Activated CD8-positive, alpha-beta T cell treated with anti-CD3 and anti-CD28 coated beads for 36 hours (primary cell): ENCODE measurements at regions not wholly inside any gene's neighbourhood (a gene's known extent, or its start where the extent isn't known, plus 50 kb on each side); places are given as distances from the start of the nearest gene placed in this dataset.
"Not testable (repeated sequence)": the region's sequence is repeated elsewhere in the genome, so short reads cannot be mapped to it uniquely, and the experiment has no call there.

Experiments used
- ATAC-seq: fragments of 200-7000 bp; cut with Tn5 transposase; one replicate; pipeline ENCODE4 v1.10.0; 2021; ENCODE audit warnings: mild to moderate bottlenecking, moderate library complexity
- CTCF ChIA-PET: fragments of 350-600 bp; sonication (Branson Sonifier 250); formaldehyde crosslinking; loops from one replicate; lab custom pipeline; 2021; ENCODE audit warnings: antibody characterized with exemption; lab: Charles Lee
- POLR2A ChIA-PET: fragments of 350-600 bp; sonication (Branson Sonifier 250); formaldehyde crosslinking; loops from one replicate; lab custom pipeline; 2021; ENCODE audit warnings: antibody characterized with exemption; lab: Charles Lee
- DNase-seq: peaks from one replicate; pipeline ENCODE4 v3.0.0-alpha.2; 2020
- H3K27ac Mint-ChIP-seq: one replicate; pipeline ENCODE4 v1.8.0; 2021; ENCODE audit warnings: mild to moderate bottlenecking, mixed read lengths
- H3K27me3 Mint-ChIP-seq: one replicate; pipeline ENCODE4 v1.8.0; 2021; ENCODE audit warnings: mixed read lengths
- H3K36me3 Mint-ChIP-seq: one replicate; pipeline ENCODE4 v1.8.0; 2021; ENCODE audit warnings: low read depth, mixed read lengths
- H3K4me1 Mint-ChIP-seq: one replicate; pipeline ENCODE4 v1.8.0; 2021; ENCODE audit warnings: low read depth, mixed read lengths
- H3K4me3 Mint-ChIP-seq: one replicate; pipeline ENCODE4 v1.8.0; 2021; ENCODE audit warnings: mild to moderate bottlenecking, moderate library complexity, mixed read lengths
- H3K9me3 Mint-ChIP-seq: one replicate; pipeline ENCODE4 v1.8.0; 2021; ENCODE audit warnings: mixed read lengths
- intact Hi-C: fragments of 100-400 bp; cut with micrococcal nuclease; formaldehyde crosslinking; loops from one replicate; pipeline ENCODE4 v1.10.0; 2022
- TF ChIP-seq, protein P1 (sequence below): fragments of 200-600 bp; IDR thresholded peaks from one replicate; pipeline ENCODE4 v1.8.0; 2022; ENCODE audit warnings: antibody characterized with exemption, mild to moderate bottlenecking

DNA sequence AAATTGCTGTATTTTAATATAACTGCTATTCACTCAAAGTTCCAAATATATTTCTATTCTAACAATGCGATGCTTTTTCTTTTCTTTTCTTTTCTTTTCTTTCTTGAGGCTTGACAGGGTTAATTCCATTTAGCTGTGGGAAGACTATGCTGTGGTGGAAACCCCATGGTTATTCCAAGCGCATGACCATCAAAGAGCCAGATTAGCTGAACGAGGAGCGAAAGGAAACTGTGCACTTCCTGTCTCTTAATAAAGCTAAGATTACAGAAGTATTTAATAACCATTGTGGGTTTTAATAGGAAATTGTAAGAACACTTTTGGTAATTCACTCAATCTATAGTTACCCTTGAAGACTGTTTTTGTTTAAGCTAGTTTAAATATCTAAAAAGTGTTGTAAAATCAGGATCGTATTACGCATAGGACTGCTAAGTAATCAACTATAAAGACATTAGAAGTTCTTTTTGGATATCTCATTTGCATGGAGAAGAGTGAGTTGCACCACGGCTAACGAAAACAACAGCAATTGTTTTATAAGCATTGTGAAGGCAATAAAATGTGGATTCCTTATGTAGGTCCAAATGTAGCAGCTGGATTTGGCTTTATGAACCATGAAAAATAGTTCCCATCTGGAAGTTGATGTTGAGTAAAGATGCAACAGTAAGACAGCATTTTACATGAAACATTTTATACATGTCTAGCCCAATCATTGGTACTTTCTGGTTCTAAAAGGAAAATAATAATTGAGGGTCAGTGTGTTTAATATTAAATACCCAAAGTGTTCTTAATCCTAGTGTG lies 105.4 kb downstream of the ZIC1 start:
- Mint-ChIP-seq H3K4me1 (no peaks in the 10 kb centered on the region), H3K36me3 (no peaks in the 10 kb centered on the region), H3K4me3 (no peak overlapping the region), H3K27ac (no peak overlapping the region), H3K27me3 (no peaks in the 10 kb centered on the region), H3K9me3 (no peaks in the 10 kb centered on the region)
- POLR2A ChIA-PET, result no interaction called here
- TF ChIP-seq, protein P1, sequence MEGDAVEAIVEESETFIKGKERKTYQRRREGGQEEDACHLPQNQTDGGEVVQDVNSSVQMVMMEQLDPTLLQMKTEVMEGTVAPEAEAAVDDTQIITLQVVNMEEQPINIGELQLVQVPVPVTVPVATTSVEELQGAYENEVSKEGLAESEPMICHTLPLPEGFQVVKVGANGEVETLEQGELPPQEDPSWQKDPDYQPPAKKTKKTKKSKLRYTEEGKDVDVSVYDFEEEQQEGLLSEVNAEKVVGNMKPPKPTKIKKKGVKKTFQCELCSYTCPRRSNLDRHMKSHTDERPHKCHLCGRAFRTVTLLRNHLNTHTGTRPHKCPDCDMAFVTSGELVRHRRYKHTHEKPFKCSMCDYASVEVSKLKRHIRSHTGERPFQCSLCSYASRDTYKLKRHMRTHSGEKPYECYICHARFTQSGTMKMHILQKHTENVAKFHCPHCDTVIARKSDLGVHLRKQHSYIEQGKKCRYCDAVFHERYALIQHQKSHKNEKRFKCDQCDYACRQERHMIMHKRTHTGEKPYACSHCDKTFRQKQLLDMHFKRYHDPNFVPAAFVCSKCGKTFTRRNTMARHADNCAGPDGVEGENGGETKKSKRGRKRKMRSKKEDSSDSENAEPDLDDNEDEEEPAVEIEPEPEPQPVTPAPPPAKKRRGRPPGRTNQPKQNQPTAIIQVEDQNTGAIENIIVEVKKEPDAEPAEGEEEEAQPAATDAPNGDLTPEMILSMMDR, result no peak
- no peak for ATAC-seq
- no peak for DNase-seq
- intact Hi-C loops, result no loop called here
- CTCF ChIA-PET, result no interaction called here

DNA sequence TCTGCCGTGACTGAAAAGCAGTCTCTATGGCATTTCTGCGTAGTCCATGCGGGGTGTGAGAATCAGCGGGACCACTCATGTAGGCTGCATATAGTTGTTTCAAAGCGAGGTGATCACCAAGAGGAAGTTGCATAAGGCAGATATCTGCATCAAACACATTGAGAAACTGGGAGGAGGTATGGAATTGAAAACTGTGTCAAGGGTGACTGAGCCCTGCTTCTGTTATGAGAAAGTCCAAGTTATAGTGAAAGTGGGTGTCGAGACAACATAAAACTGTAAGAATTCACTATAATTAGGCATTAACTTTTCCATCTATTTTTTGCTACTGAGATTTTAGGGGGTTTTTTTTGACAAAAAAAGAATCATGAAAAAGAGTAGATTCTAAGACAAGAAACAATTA lies 109.3 kb downstream of the ZIC1 start:
- H3K9me3 Mint-ChIP-seq, result no peaks in the 10 kb centered on the region
- CTCF ChIA-PET, result no interaction called here
- ATAC-seq, result no peak
- TF ChIP-seq, protein P1, result no peak
- no peaks in the 10 kb centered on the region for H3K27me3 Mint-ChIP-seq
- intact Hi-C loops, result no loop called here
- POLR2A ChIA-PET, result no interaction called here
- H3K36me3 Mint-ChIP-seq, result no peaks in the 10 kb centered on the region
- no peak overlapping the region for H3K4me3 Mint-ChIP-seq
- no peaks in the 10 kb centered on the region for H3K4me1 Mint-ChIP-seq
- no peak for DNase-seq
- no peak overlapping the region for H3K27ac Mint-ChIP-seq

DNA sequence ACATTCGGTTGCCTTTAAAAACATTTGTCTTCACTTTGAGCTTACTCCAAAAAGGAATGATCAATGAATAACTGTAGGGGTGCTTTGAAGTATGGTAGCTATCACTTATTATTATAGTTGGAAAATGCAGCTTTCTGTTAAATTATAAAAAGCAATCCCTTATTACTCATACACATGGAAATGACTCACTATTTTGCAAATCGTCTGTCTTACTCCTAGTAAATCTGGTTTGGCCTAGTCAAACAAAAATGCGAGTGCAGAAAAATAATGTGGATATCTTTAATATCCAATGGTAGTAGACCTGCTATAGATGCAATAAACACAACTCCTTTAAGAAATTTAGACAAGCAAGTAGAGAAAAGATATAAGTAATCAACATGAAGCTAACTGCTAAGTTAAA lies 112.5 kb downstream of the ZIC1 start:
- H3K4me3 Mint-ChIP-seq, result no peak overlapping the region
- no peaks in the 10 kb centered on the region for H3K27me3 Mint-ChIP-seq
- peaks cover 8% of the 10 kb centered on the region for H3K9me3 Mint-ChIP-seq
- ATAC-seq (no peak), DNase-seq (no peak)
- H3K27ac Mint-ChIP-seq, result no peak overlapping the region
- intact Hi-C loops, result no loop called here
- H3K36me3 Mint-ChIP-seq, result no peaks in the 10 kb centered on the region
- POLR2A ChIA-PET, result no interaction called here
- CTCF ChIA-PET, result no interaction called here
- TF ChIP-seq, protein P1, result no peak
- H3K4me1 Mint-ChIP-seq, result no peaks in the 10 kb centered on the region

DNA sequence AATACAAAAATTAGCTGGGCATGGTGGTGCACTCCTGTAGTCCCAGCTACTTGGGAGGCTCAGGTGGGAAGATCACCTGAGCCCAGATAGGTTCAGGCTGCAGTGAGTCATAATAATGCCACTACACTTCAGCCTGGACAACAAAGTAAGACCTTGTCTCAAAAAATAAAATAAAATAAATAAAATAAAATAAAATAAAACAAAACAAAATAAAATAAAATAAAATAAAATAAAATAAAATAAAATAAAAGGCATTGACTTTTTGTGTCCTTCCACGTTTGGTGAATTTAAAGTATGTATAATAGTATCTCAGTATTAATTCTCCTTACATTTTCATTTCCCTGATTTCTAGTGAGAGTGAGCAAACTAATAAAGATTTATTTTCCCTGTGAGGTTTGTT lies 113.6 kb downstream of the ZIC1 start:
- H3K4me1 Mint-ChIP-seq, POLR2A ChIA-PET, ATAC-seq, H3K9me3 Mint-ChIP-seq, H3K36me3 Mint-ChIP-seq, H3K27me3 Mint-ChIP-seq, H3K4me3 Mint-ChIP-seq, DNase-seq, intact Hi-C loops, CTCF ChIA-PET, H3K27ac Mint-ChIP-seq: not testable (repeated sequence)

DNA sequence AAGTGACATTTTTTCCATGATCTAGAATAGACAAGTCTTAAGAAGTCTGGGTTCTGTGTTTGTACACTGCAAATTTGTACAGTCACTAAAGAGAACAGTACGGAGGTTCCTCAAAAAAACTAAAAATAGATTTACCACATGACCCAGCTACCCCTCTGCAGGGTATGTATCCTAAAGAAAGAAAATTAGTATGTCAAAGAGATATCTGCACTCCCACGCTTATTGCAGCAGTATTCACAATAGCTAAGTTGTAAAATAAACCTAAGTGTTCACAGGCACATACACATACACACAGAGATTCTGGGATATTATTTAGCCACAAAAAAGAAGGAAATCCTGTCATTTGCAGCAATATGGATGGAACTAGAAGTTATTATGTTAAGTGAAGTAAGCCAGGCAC lies 120.4 kb downstream of the ZIC1 start:
- no peaks in the 10 kb centered on the region for H3K36me3 Mint-ChIP-seq
- no peak overlapping the region for H3K27ac Mint-ChIP-seq
- ChIA-PET CTCF (no interaction called here), POLR2A (no interaction called here)
- DNase-seq (no peak), ATAC-seq (no peak)
- no peaks in the 10 kb centered on the region for H3K4me1 Mint-ChIP-seq
- H3K4me3 Mint-ChIP-seq, result no peak overlapping the region
- intact Hi-C loops, result no loop called here
- H3K27me3 Mint-ChIP-seq, result no peaks in the 10 kb centered on the region
- H3K9me3 Mint-ChIP-seq, result peaks cover 14% of the 10 kb centered on the region
- TF ChIP-seq, protein P1, result no peak
